ENCODE measurements at regions not wholly inside any gene's neighbourhood (a gene's known extent, or its start where the extent isn't known, plus 50 kb on each side); places are given as distances from the start of the nearest gene placed in this dataset.

DNA sequence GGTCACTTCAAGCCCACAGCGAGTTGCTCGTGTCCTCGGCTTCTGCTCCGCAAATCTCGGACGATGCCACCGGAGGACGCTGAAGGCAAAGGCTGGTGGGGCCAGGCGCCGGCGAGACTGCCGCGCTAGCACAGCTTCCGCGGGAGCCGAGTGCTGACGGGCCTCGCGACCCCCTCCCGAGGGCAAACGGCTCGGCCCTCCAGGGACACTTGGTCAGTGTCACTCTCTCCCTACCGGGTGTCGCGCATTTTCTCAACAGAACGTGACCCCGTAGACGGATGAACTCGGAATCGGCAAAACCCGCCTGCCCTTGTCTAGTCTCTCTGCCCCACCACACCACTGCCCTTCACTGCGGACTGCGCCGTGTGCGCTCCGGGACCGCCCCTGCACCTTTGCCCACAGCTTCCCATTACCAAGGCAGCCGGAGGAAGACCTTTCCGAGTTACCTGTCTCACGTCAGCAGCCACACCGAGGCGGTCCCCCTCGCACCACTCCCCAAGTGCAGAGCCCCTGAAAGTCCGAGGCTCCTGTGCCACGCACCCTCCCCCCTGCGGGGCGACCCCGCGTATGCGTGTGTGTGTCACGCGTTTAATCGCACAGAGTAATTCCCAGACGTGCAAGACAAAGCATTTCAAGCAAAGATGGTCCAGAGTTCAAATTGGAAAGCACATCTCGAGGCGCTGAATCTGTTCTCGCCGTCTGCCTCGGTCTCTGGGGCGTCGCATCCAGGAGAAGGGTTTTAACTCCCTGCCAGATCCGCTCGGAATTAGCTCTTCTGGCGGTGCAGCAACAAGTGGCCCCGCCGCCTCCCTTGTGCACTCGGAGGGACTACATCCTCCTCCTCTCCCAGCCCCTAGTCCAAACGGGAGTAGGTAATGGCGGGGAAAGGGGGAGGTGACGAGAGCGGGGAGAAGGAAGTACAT, 245.0 kb upstream of the TOPAZ1 start:
- TF ChIP-seq, protein P1, sequence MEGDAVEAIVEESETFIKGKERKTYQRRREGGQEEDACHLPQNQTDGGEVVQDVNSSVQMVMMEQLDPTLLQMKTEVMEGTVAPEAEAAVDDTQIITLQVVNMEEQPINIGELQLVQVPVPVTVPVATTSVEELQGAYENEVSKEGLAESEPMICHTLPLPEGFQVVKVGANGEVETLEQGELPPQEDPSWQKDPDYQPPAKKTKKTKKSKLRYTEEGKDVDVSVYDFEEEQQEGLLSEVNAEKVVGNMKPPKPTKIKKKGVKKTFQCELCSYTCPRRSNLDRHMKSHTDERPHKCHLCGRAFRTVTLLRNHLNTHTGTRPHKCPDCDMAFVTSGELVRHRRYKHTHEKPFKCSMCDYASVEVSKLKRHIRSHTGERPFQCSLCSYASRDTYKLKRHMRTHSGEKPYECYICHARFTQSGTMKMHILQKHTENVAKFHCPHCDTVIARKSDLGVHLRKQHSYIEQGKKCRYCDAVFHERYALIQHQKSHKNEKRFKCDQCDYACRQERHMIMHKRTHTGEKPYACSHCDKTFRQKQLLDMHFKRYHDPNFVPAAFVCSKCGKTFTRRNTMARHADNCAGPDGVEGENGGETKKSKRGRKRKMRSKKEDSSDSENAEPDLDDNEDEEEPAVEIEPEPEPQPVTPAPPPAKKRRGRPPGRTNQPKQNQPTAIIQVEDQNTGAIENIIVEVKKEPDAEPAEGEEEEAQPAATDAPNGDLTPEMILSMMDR (IDR thresholded peaks at IDR 0.05; ENCODE audit: insufficient read depth, low read length): no peak
- TF ChIP-seq POLR2AphosphoS5 (IDR thresholded peaks at IDR 0.05; ENCODE audit: low read depth): no peak

All from HL-60 (cell line).